K562 (cell line): ENCODE measurements at regions not wholly inside any gene's neighbourhood (a gene's known extent, or its start where the extent isn't known, plus 50 kb on each side); places are given as distances from the start of the nearest gene placed in this dataset.

ENCODE experiments used
- ARNT ChIP-seq, 2 experiments: fragments of 450-650 bp; IDR thresholded peaks; 2 replicates each; pipeline ENCODE4 v1.6.1; 2016; ENCODE audit warnings: mild to moderate bottlenecking in 1 of 2
- FOXM1 ChIP-seq, 2 experiments: fragments of 450-650 bp in 1 of 2; sonication (generic) in 1 of 2; formaldehyde crosslinking in 1 of 2; IDR thresholded peaks; 2 replicates each; pipeline versions ENCODE4 v1.6.1 to v1.9.0; 2017 to 2022; ENCODE audit warnings: low read depth in 2 of 2, mild to moderate bottlenecking in 2 of 2, missing genetic modification reagents in 1 of 2, moderate library complexity in 1 of 2
- RB1 ChIP-seq: fragments of 450-650 bp; IDR thresholded peaks from 2 replicates; pipeline ENCODE4 v1.6.1; 2017; ENCODE audit warnings: low read depth, mild to moderate bottlenecking
- RBBP5 ChIP-seq: fragments of 200-600 bp; sonication (generic); IDR thresholded peaks from 2 replicates; pipeline ENCODE4 v1.6.1; 2012; ENCODE audit warnings: borderline replicate concordance, mild to moderate bottlenecking, low read length, control low read depth, inconsistent platforms; ENCODE audit not compliant: insufficient read depth, poor library complexity, severe bottlenecking
- RBM39 ChIP-seq: fragments of 200-400 bp; formaldehyde crosslinking; optimal IDR thresholded peaks from 2 replicates; pipeline ENCODE3; 2018; ENCODE audit warnings: low read depth, low read length
- SIN3A ChIP-seq, 2 experiments: fragments of 150-350 bp in 1 of 2; IDR thresholded peaks; 2 replicates each; pipeline ENCODE4 v1.6.1; 2011 to 2016; ENCODE audit warnings: borderline replicate concordance in 2 of 2, low read depth in 2 of 2, low read length in 2 of 2, mild to moderate bottlenecking in 2 of 2, moderate library complexity in 2 of 2; ENCODE audit not compliant: control insufficient read depth in 1 of 2
- SMAD1 ChIP-seq: fragments of 150-350 bp; IDR thresholded peaks from 2 replicates; pipeline ENCODE4 v1.6.1; 2014; ENCODE audit warnings: low read length, low read depth; ENCODE audit not compliant: partially characterized antibody
- ZBTB1 ChIP-seq: sonication (generic); formaldehyde crosslinking; IDR thresholded peaks from 2 replicates; pipeline ENCODE4 v1.8.1; 2023; ENCODE audit warnings: missing genetic modification reagents, low read depth, mild to moderate bottlenecking, borderline replicate concordance
- ZNF282 ChIP-seq: sonication (generic); formaldehyde crosslinking; IDR thresholded peaks from 2 replicates; pipeline ENCODE4 v1.8.1; 2023; ENCODE audit warnings: missing genetic modification reagents
- TF ChIP-seq, protein P1 (sequence below), 3 experiments: IDR thresholded peaks in 2 of 3; conservative IDR thresholded peaks in 1 of 3; 2 replicates each; pipeline ENCODE4 v1.5.1; 2011 to 2012; ENCODE audit warnings: low read length in 3 of 3, mild to moderate bottlenecking in 3 of 3, control low read depth in 2 of 3, improper control_type of control experiment in 1 of 3, inconsistent platforms in 1 of 3, low read depth in 1 of 3, mixed read lengths in 1 of 3, moderate library complexity in 1 of 3; ENCODE audit not compliant: insufficient read depth in 2 of 3
- TF ChIP-seq, protein P2 (sequence below): fragments of 450-650 bp; IDR thresholded peaks from 2 replicates; pipeline ENCODE4 v1.6.1; 2016; ENCODE audit warnings: low read depth, mild to moderate bottlenecking, moderate library complexity
- TF ChIP-seq, protein P3 (sequence below): fragments of 450-650 bp; IDR thresholded peaks from 2 replicates; pipeline ENCODE4 v1.6.1; 2016; ENCODE audit warnings: antibody characterized with exemption

DNA sequence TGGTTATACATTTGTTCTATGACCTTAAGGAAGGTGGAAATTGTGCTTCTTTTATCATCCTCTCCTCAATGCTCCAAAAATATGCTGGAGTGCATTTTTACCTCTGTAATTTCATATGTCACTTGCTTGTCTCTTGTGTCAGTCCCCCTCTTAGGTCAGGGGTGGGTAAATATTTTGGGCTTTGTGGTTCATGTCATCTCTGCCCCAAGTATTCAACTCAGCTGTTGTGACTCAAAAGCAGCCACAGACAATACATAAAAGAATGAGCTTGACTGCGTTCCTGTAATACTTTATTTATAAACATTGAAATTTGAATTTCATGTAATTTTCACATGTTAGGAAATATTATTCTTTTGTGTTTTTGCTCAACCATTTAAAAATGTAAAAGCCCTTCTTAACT, 60.4 kb upstream of the SLC24A5 start:
- TF ChIP-seq FOXM1 (IDR thresholded peaks at IDR 0.05; ENCODE audit: low read depth): no peak
- TF ChIP-seq FOXM1 (CRISPR knock-in tag; IDR thresholded peaks at IDR 0.05; ENCODE audit: low read depth): no peak
- TF ChIP-seq, protein P1, sequence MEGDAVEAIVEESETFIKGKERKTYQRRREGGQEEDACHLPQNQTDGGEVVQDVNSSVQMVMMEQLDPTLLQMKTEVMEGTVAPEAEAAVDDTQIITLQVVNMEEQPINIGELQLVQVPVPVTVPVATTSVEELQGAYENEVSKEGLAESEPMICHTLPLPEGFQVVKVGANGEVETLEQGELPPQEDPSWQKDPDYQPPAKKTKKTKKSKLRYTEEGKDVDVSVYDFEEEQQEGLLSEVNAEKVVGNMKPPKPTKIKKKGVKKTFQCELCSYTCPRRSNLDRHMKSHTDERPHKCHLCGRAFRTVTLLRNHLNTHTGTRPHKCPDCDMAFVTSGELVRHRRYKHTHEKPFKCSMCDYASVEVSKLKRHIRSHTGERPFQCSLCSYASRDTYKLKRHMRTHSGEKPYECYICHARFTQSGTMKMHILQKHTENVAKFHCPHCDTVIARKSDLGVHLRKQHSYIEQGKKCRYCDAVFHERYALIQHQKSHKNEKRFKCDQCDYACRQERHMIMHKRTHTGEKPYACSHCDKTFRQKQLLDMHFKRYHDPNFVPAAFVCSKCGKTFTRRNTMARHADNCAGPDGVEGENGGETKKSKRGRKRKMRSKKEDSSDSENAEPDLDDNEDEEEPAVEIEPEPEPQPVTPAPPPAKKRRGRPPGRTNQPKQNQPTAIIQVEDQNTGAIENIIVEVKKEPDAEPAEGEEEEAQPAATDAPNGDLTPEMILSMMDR (IDR thresholded peaks at IDR 0.05 in 2 of 3, conservative IDR thresholded peaks at IDR 0.05 in 1 of 3; ENCODE audit: insufficient read depth in 2 of 3, low read depth in 1 of 3, low read length in 3 of 3): no peak
- no peak for TF ChIP-seq SMAD1
- no peak for TF ChIP-seq ARNT (IDR thresholded peaks at IDR 0.05)
- TF ChIP-seq, protein P2, sequence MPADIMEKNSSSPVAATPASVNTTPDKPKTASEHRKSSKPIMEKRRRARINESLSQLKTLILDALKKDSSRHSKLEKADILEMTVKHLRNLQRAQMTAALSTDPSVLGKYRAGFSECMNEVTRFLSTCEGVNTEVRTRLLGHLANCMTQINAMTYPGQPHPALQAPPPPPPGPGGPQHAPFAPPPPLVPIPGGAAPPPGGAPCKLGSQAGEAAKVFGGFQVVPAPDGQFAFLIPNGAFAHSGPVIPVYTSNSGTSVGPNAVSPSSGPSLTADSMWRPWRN: no peak
- TF ChIP-seq, protein P3, sequence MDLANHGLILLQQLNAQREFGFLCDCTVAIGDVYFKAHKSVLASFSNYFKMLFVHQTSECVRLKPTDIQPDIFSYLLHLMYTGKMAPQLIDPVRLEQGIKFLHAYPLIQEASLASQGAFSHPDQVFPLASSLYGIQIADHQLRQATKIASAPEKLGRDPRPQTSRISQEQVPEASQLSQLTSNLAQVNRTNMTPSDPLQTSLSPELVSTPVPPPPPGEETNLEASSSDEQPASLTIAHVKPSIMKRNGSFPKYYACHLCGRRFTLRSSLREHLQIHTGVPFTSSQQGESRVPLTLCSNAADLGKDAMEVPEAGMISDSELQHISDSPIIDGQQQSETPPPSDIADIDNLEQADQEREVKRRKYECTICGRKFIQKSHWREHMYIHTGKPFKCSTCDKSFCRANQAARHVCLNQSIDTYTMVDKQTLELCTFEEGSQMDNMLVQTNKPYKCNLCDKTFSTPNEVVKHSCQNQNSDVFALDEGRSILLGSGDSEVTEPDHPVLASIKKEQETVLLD: no peak
- TF ChIP-seq ZNF282 (CRISPR knock-in tag): no peak
- no peak for TF ChIP-seq ZBTB1 (CRISPR knock-in tag)
- TF ChIP-seq RBBP5: no peak
- TF ChIP-seq RB1: no peak
- no peak for TF ChIP-seq SIN3A (IDR thresholded peaks at IDR 0.05; ENCODE audit: borderline replicate concordance in 2 of 2, control insufficient read depth in 1 of 2, low read depth in 2 of 2, low read length in 2 of 2)
- TF ChIP-seq RBM39: no peak
